ENCODE measurements at regions not wholly inside any gene's neighbourhood (a gene's known extent, or its start where the extent isn't known, plus 50 kb on each side); places are given as distances from the start of the nearest gene placed in this dataset.

DNA sequence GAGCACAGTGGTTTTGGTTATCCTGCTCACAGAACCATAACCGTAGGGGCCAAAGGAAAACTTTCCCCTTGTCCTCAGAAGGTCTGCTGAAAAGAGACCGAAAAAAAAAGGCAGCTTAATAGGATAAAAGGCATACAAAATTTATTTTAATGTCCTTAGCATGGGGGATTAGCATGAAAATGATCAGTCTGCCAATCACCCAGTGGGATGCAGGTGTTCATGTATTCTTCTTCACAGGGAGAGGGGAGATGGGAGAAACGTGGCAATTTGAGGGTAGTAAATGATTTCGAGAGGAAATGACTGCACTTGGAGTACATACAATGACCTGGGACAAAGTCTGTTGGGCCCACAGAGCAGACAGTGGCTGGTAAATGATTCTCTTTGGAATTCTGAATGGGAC lies 194.0 kb downstream of the AJAP1 start:
- no peaks in the 10 kb centered on the region for H3K4me1 ChIP-seq (ENCODE audit: insufficient read depth)
- TF ChIP-seq, protein P1, sequence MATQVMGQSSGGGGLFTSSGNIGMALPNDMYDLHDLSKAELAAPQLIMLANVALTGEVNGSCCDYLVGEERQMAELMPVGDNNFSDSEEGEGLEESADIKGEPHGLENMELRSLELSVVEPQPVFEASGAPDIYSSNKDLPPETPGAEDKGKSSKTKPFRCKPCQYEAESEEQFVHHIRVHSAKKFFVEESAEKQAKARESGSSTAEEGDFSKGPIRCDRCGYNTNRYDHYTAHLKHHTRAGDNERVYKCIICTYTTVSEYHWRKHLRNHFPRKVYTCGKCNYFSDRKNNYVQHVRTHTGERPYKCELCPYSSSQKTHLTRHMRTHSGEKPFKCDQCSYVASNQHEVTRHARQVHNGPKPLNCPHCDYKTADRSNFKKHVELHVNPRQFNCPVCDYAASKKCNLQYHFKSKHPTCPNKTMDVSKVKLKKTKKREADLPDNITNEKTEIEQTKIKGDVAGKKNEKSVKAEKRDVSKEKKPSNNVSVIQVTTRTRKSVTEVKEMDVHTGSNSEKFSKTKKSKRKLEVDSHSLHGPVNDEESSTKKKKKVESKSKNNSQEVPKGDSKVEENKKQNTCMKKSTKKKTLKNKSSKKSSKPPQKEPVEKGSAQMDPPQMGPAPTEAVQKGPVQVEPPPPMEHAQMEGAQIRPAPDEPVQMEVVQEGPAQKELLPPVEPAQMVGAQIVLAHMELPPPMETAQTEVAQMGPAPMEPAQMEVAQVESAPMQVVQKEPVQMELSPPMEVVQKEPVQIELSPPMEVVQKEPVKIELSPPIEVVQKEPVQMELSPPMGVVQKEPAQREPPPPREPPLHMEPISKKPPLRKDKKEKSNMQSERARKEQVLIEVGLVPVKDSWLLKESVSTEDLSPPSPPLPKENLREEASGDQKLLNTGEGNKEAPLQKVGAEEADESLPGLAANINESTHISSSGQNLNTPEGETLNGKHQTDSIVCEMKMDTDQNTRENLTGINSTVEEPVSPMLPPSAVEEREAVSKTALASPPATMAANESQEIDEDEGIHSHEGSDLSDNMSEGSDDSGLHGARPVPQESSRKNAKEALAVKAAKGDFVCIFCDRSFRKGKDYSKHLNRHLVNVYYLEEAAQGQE (IDR thresholded peaks at IDR 0.05; ENCODE audit: unreplicated experiment) = no peak
- TF ChIP-seq, protein P2, sequence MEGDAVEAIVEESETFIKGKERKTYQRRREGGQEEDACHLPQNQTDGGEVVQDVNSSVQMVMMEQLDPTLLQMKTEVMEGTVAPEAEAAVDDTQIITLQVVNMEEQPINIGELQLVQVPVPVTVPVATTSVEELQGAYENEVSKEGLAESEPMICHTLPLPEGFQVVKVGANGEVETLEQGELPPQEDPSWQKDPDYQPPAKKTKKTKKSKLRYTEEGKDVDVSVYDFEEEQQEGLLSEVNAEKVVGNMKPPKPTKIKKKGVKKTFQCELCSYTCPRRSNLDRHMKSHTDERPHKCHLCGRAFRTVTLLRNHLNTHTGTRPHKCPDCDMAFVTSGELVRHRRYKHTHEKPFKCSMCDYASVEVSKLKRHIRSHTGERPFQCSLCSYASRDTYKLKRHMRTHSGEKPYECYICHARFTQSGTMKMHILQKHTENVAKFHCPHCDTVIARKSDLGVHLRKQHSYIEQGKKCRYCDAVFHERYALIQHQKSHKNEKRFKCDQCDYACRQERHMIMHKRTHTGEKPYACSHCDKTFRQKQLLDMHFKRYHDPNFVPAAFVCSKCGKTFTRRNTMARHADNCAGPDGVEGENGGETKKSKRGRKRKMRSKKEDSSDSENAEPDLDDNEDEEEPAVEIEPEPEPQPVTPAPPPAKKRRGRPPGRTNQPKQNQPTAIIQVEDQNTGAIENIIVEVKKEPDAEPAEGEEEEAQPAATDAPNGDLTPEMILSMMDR (conservative IDR thresholded peaks at IDR 0.05; ENCODE audit: low read depth in 2 of 2) = no peak
- TF ChIP-seq EZH2phosphoT487 (IDR thresholded peaks at IDR 0.05; ENCODE audit: unreplicated experiment) (no peak), CREB1 (CRISPR knock-in tag; IDR thresholded peaks at IDR 0.05; ENCODE audit: low read depth) (no peak), JUNB (IDR thresholded peaks at IDR 0.05; ENCODE audit: unreplicated experiment) (no peak), STAT1 (IDR thresholded peaks at IDR 0.05; ENCODE audit: unreplicated experiment) (no peak), POLR2AphosphoS5 (IDR thresholded peaks at IDR 0.05; ENCODE audit: low read depth) (no peak), ZNF331 (CRISPR knock-in tag; IDR thresholded peaks at IDR 0.05; ENCODE audit: low read depth) (no peak), EZH2 (IDR thresholded peaks at IDR 0.05; ENCODE audit: low read depth, unreplicated experiment) (no peak), NANOG (IDR thresholded peaks at IDR 0.05; ENCODE audit: borderline replicate concordance) (no peak), ZNF114 (CRISPR knock-in tag; IDR thresholded peaks at IDR 0.05) (no peak)
- TF ChIP-seq, protein P3, sequence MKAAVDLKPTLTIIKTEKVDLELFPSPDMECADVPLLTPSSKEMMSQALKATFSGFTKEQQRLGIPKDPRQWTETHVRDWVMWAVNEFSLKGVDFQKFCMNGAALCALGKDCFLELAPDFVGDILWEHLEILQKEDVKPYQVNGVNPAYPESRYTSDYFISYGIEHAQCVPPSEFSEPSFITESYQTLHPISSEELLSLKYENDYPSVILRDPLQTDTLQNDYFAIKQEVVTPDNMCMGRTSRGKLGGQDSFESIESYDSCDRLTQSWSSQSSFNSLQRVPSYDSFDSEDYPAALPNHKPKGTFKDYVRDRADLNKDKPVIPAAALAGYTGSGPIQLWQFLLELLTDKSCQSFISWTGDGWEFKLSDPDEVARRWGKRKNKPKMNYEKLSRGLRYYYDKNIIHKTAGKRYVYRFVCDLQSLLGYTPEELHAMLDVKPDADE (IDR thresholded peaks at IDR 0.05) = no peak
- TF ChIP-seq, protein P4, sequence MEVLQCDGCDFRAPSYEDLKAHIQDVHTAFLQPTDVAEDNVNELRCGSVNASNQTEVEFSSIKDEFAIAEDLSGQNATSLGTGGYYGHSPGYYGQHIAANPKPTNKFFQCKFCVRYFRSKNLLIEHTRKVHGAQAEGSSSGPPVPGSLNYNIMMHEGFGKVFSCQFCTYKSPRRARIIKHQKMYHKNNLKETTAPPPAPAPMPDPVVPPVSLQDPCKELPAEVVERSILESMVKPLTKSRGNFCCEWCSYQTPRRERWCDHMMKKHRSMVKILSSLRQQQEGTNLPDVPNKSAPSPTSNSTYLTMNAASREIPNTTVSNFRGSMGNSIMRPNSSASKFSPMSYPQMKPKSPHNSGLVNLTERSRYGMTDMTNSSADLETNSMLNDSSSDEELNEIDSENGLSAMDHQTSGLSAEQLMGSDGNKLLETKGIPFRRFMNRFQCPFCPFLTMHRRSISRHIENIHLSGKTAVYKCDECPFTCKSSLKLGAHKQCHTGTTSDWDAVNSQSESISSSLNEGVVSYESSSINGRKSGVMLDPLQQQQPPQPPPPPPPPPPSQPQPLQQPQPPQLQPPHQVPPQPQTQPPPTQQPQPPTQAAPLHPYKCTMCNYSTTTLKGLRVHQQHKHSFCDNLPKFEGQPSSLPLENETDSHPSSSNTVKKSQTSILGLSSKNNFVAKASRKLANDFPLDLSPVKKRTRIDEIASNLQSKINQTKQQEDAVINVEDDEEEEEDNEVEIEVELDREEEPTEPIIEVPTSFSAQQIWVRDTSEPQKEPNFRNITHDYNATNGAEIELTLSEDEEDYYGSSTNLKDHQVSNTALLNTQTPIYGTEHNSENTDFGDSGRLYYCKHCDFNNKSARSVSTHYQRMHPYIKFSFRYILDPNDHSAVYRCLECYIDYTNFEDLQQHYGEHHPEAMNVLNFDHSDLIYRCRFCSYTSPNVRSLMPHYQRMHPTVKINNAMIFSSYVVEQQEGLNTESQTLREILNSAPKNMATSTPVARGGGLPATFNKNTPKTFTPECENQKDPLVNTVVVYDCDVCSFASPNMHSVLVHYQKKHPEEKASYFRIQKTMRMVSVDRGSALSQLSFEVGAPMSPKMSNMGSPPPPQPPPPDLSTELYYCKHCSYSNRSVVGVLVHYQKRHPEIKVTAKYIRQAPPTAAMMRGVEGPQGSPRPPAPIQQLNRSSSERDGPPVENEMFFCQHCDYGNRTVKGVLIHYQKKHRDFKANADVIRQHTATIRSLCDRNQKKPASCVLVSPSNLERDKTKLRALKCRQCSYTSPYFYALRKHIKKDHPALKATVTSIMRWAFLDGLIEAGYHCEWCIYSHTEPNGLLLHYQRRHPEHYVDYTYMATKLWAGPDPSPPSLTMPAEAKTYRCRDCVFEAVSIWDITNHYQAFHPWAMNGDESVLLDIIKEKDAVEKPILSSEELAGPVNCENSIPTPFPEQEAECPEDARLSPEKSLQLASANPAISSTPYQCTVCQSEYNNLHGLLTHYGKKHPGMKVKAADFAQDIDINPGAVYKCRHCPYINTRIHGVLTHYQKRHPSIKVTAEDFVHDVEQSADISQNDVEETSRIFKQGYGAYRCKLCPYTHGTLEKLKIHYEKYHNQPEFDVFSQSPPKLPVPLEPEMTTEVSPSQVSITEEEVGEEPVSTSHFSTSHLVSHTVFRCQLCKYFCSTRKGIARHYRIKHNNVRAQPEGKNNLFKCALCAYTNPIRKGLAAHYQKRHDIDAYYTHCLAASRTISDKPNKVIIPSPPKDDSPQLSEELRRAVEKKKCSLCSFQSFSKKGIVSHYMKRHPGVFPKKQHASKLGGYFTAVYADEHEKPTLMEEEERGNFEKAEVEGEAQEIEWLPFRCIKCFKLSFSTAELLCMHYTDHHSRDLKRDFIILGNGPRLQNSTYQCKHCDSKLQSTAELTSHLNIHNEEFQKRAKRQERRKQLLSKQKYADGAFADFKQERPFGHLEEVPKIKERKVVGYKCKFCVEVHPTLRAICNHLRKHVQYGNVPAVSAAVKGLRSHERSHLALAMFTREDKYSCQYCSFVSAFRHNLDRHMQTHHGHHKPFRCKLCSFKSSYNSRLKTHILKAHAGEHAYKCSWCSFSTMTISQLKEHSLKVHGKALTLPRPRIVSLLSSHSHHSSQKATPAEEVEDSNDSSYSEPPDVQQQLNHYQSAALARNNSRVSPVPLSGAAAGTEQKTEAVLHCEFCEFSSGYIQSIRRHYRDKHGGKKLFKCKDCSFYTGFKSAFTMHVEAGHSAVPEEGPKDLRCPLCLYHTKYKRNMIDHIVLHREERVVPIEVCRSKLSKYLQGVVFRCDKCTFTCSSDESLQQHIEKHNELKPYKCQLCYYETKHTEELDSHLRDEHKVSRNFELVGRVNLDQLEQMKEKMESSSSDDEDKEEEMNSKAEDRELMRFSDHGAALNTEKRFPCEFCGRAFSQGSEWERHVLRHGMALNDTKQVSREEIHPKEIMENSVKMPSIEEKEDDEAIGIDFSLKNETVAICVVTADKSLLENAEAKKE (CRISPR knock-in tag; IDR thresholded peaks at IDR 0.05) = no peak
- H3K27ac ChIP-seq (ENCODE audit: low read depth) = no peak overlapping the region
- DNase-seq (ENCODE audit: low spot score) (no peak), ATAC-seq (no peak)
- Mint-ChIP-seq H3K27me3 (ENCODE audit: insufficient read depth, low read depth, poor library complexity) (no peaks in the 10 kb centered on the region), H3K4me1 (peaks cover 21% of the 10 kb centered on the region), H3K4me3 (no peak overlapping the region), H3K27ac (no peak overlapping the region), H3K9me3 (peaks cover 20% of the 10 kb centered on the region), H3K36me3 (ENCODE audit: low read depth) (peaks cover 3% of the 10 kb centered on the region; the same call in 2 of the 3 replicates)
- no peaks in the 10 kb centered on the region for H3K79me2 ChIP-seq (replicated peaks; ENCODE audit: insufficient read depth)
- H3K4me3 ChIP-seq = no peak overlapping the region
- no peaks in the 10 kb centered on the region for H4K20me1 ChIP-seq (replicated peaks; ENCODE audit: insufficient read depth)
- no peaks in the 10 kb centered on the region for H3K9me2 ChIP-seq (ENCODE audit: insufficient read depth)
- no peaks in the 10 kb centered on the region for H3K27me3 ChIP-seq (ENCODE audit: insufficient read depth)
- no peaks in the 10 kb centered on the region for H3F3A ChIP-seq (replicated peaks; ENCODE audit: low read depth)
- no peaks in the 10 kb centered on the region for H3K36me3 ChIP-seq (ENCODE audit: insufficient read depth)
- no peak overlapping the region for H2AFZ ChIP-seq
- H3K4me2 ChIP-seq = no peak overlapping the region
